K562 (cell line): ENCODE measurements at regions not wholly inside any gene's neighbourhood (a gene's known extent, or its start where the extent isn't known, plus 50 kb on each side); places are given as distances from the start of the nearest gene placed in this dataset.

ENCODE experiments used
- ATAC-seq: fragments of 200-7000 bp; cut with Tn5 transposase; 3 replicates; pipeline ENCODE4 v1.9.1; 2020; ENCODE audit warnings: moderate library complexity
- BruUV-seq: library from RNA; stranded (reverse); fragments of 400-500 nt; replicated peaks from 2 replicates; lab custom pipeline; 2021; lab: Mats Ljungman, UMichigan
- CTCF ChIA-PET: fragments of 300-600 bp; formaldehyde crosslinking; extraction: SDS; loops from one replicate; lab custom pipeline; 2021; ENCODE audit warnings: low intra/inter-chr PET ratio; lab: Yijun Ruan, JAX
- POLR2A ChIA-PET: fragments of 300-600, 350-650 bp; sonication (Branson Sonifier 250); formaldehyde crosslinking; extraction: SDS; loops from one replicate; lab custom pipeline; 2021; ENCODE audit warnings: antibody characterized with exemption, inconsistent platforms; lab: Yijun Ruan, JAX
- DNase-seq, 4 experiments: peaks; one replicate each; pipeline versions ENCODE4 v3.0.0 to v3.0.0-alpha.2; 2011 to 2018; ENCODE audit warnings: low spot score in 3 of 4, mixed read lengths in 3 of 4; ENCODE audit errors: extremely low read depth in 1 of 4
- FAIRE-seq: peaks from 2 replicates; lab custom pipeline; 2011; peaks lifted over from hg19 to GRCh38; lab: Jason Lieb, UNC
- H2AFZ ChIP-seq: 2 replicates; pipeline ENCODE4 v1.6.0; 2011; ENCODE audit warnings: low read depth, low read length, control low read depth, inconsistent platforms
- H3K27ac ChIP-seq: fragments of 200-600 bp; 3 replicates; pipeline ENCODE4 v1.8.0; 2011; ENCODE audit warnings: low read depth, mild to moderate bottlenecking, control low read depth, inconsistent platforms, low read length, moderate library complexity, mixed read lengths; ENCODE audit errors: extremely low read depth
- H3K27me3 ChIP-seq, 2 experiments: fragments of 300-600 bp in 1 of 2; 2 replicates in 1 of 2; 3 replicates in 1 of 2; pipeline versions ENCODE4 v1.6.0 to v1.8.0; 2011; ENCODE audit warnings: inconsistent platforms in 2 of 2, low read length in 2 of 2, mild to moderate bottlenecking in 1 of 2, mixed read lengths in 1 of 2, moderate library complexity in 1 of 2; ENCODE audit not compliant: control insufficient read depth in 2 of 2, insufficient read depth in 2 of 2
- H3K36me3 ChIP-seq: fragments of 300-600 bp; 3 replicates; pipeline ENCODE4 v1.8.0; 2011; ENCODE audit warnings: mild to moderate bottlenecking, low read length, inconsistent platforms; ENCODE audit not compliant: control insufficient read depth, insufficient read depth
- H3K4me1 ChIP-seq, 2 experiments: fragments of 200-600 bp in 1 of 2; replicated peaks in 1 of 2; 2 replicates in 1 of 2; 3 replicates in 1 of 2; pipeline versions ENCODE4 v1.5.1 to v1.8.0; 2011; ENCODE audit warnings: inconsistent platforms in 2 of 2, low read length in 2 of 2, mild to moderate bottlenecking in 1 of 2, mixed read lengths in 1 of 2, moderate library complexity in 1 of 2; ENCODE audit not compliant: control insufficient read depth in 2 of 2, insufficient read depth in 2 of 2
- H3K4me2 ChIP-seq: 2 replicates; pipeline ENCODE4 v1.6.1; 2011; ENCODE audit warnings: low read length, control low read depth, inconsistent platforms, mixed read lengths; ENCODE audit not compliant: insufficient read depth
- H3K4me3 ChIP-seq: fragments of 200-600 bp; sonication (generic), shearing (Covaris generic); 2 replicates; pipeline ENCODE4 v1.5.1; 2016; ENCODE audit warnings: control low read depth, inconsistent platforms
- H3K79me2 ChIP-seq: fragments of 200-600 bp; 3 replicates; pipeline ENCODE4 v1.8.0; 2011; ENCODE audit warnings: low read length, inconsistent platforms; ENCODE audit not compliant: control insufficient read depth, insufficient read depth
- H3K9ac ChIP-seq, 2 experiments: 2 replicates each; pipeline versions ENCODE4 v1.6.0 to v1.6.1; 2011; ENCODE audit warnings: low read depth in 2 of 2, low read length in 2 of 2, control low read depth in 1 of 2, inconsistent platforms in 1 of 2, mild to moderate bottlenecking in 1 of 2, mixed read lengths in 1 of 2; ENCODE audit not compliant: insufficient read depth in 1 of 2
- H3K9me1 ChIP-seq: one replicate; pipeline ENCODE4 v1.6.0; 2011; ENCODE audit warnings: inconsistent platforms, mild to moderate bottlenecking, low read length, moderate library complexity; ENCODE audit not compliant: control insufficient read depth, insufficient read depth
- H3K9me3 ChIP-seq: replicated peaks from 2 replicates; pipeline ENCODE4 v1.5.1; 2011; ENCODE audit warnings: low read depth, low read length, inconsistent platforms; ENCODE audit not compliant: control insufficient read depth, insufficient read depth
- H4K20me1 ChIP-seq: replicated peaks from 2 replicates; pipeline ENCODE4 v1.6.1; 2011; ENCODE audit warnings: low read length, inconsistent platforms, mixed read lengths; ENCODE audit not compliant: control insufficient read depth, insufficient read depth
- CEBPZ ChIP-seq: fragments of 150-350 bp; IDR thresholded peaks from 2 replicates; pipeline ENCODE4 v1.6.1; 2014; ENCODE audit warnings: low read depth, mild to moderate bottlenecking, low read length, borderline replicate concordance
- ESRRB ChIP-seq: fragments of 250-450 bp; sonication (Bioruptor Pico); IDR thresholded peaks from 2 replicates; pipeline ENCODE4 v1.5.0; 2020; ENCODE audit warnings: mild to moderate bottlenecking, moderate library complexity, borderline replicate concordance
- GABPB2 ChIP-seq: fragments of 250-450 bp; sonication (Bioruptor Pico); conservative IDR thresholded peaks from 2 replicates; pipeline ENCODE4 v1.5.1; 2021; ENCODE audit warnings: mild to moderate bottlenecking
- RNF219 ChIP-seq: fragments of 250-450 bp; sonication (Bioruptor Pico); IDR thresholded peaks from 2 replicates; pipeline ENCODE4 v1.5.0; 2022; ENCODE audit warnings: mild to moderate bottlenecking
- SAP30 ChIP-seq: fragments of 200-600 bp; sonication (generic); IDR thresholded peaks from 2 replicates; pipeline ENCODE4 v1.6.1; 2012; ENCODE audit warnings: borderline replicate concordance, low read depth, mild to moderate bottlenecking, moderate library complexity, low read length, control low read depth, inconsistent platforms; ENCODE audit not compliant: insufficient read depth, poor library complexity, severe bottlenecking
- TBL1XR1 ChIP-seq, 2 experiments: IDR thresholded peaks; 2 replicates each; pipeline ENCODE4 v1.6.1; 2012; ENCODE audit warnings: improper control_type of control experiment in 2 of 2, low read length in 2 of 2, mild to moderate bottlenecking in 1 of 2
- ZNF124 ChIP-seq: sonication (generic); formaldehyde crosslinking; IDR thresholded peaks from 2 replicates; pipeline ENCODE4 v1.8.1; 2022; ENCODE audit warnings: missing genetic modification reagents
- ZNF41 ChIP-seq: fragments of 250-450 bp; sonication (Bioruptor Pico); conservative IDR thresholded peaks from 2 replicates; pipeline ENCODE4 v1.4.0; 2020; ENCODE audit warnings: mild to moderate bottlenecking
- ZNF696 ChIP-seq: fragments of 250-450 bp; sonication (Bioruptor Pico); conservative IDR thresholded peaks from 2 replicates; pipeline ENCODE4 v1.4.0; 2020; ENCODE audit warnings: mild to moderate bottlenecking, moderate library complexity
- WGBS: fragments of 100-300 bp; shearing (Covaris generic); methylation state at CpG from one replicate; pipeline ENCODE4 v1.1.6; 2016; ENCODE audit warnings: low coverage, mixed read lengths; ENCODE audit not compliant: insufficient coverage; ENCODE audit errors: missing lambda C conversion rate; 5-methylcytosine and 5-hydroxymethylcytosine counted together
- in situ Hi-C: fragments of 300-500 bp; cut with MboI; formaldehyde crosslinking; loops from 4 replicates; pipeline ENCODE4 v1.15.0; 2018; ENCODE audit warnings: inconsistent platforms, mixed read lengths
- intact Hi-C: fragments of 100-400 bp; cut with micrococcal nuclease; formaldehyde crosslinking; loops from 2 replicates; pipeline ENCODE4 v1.14.2; 2022
- TF ChIP-seq, protein P1 (sequence below): fragments of 250-450 bp; sonication (Bioruptor Pico); IDR thresholded peaks from 2 replicates; pipeline ENCODE4 v1.4.0; 2020; ENCODE audit warnings: mild to moderate bottlenecking
- TF ChIP-seq, protein P2 (sequence below): sonication (generic); formaldehyde crosslinking; IDR thresholded peaks from 2 replicates; pipeline ENCODE4 v1.8.1; 2023; ENCODE audit warnings: mild to moderate bottlenecking, missing genetic modification reagents

DNA sequence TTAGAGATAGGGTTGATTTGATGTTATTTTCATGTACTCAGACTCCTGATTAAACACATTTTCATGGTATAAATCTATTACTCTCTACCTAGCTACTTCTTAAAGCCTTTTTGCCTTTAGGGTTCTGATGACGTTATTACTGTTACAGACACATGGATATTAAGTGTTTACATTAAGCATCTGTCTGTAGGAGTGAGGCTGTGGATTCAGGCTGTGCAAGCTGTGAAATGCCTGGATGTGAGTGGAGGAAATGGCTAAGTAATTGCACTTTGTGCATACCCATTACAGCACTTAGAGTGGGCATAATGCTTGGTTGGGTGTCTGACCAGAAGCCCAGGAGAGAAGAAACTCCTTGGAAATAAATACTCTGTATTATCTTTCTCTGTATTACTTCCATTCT, 186.8 kb downstream of the SNX18 start:
- H3K4me1 ChIP-seq, result no peaks in the 10 kb centered on the region
- ChIA-PET POLR2A (interaction anchor here (0.7 to 1.1 kb wide), 2 partner anchors 38 to 52 kb away, joined by 3 to 4 read pairs; no protein-coding TSS in a partner anchor), CTCF (interaction anchor here (0.6 kb wide), 1 partner anchor 236 kb away, joined by 3 read pairs; no protein-coding TSS in a partner anchor)
- no peak overlapping the region for H3K4me2 ChIP-seq
- no peak overlapping the region for H3K27ac ChIP-seq
- H3K9me3 ChIP-seq, result no peaks in the 10 kb centered on the region
- H3K79me2 ChIP-seq, result no peaks in the 10 kb centered on the region
- no peak overlapping the region for H3K9ac ChIP-seq
- FAIRE-seq, result no peak
- no peak overlapping the region for H3K4me3 ChIP-seq
- H3K27me3 ChIP-seq, result no peaks in the 10 kb centered on the region
- no peak for ATAC-seq
- intact Hi-C loops, result no loop called here
- H3K36me3 ChIP-seq, result no peaks in the 10 kb centered on the region; the same call in 2 of the 3 replicates
- BruUV-seq, result no TSS peak
- no peak for DNase-seq
- H3K9me1 ChIP-seq, result no peaks in the 10 kb centered on the region
- in situ Hi-C loops, result no loop called here
- no peaks in the 10 kb centered on the region for H4K20me1 ChIP-seq
- H2AFZ ChIP-seq, result no peak overlapping the region
- WGBS, result 30% methylated on average over 1 of the region's 1 CpG
- TF ChIP-seq ESRRB, result no peak
- TF ChIP-seq RNF219 (CRISPR knock-in tag), result no peak
- TF ChIP-seq, protein P1, sequence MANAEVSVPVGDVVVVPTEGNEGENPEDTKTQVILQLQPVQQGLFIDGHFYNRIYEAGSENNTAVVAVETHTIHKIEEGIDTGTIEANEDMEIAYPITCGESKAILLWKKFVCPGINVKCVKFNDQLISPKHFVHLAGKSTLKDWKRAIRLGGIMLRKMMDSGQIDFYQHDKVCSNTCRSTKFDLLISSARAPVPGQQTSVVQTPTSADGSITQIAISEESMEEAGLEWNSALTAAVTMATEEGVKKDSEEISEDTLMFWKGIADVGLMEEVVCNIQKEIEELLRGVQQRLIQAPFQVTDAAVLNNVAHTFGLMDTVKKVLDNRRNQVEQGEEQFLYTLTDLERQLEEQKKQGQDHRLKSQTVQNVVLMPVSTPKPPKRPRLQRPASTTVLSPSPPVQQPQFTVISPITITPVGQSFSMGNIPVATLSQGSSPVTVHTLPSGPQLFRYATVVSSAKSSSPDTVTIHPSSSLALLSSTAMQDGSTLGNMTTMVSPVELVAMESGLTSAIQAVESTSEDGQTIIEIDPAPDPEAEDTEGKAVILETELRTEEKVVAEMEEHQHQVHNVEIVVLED (CRISPR knock-in tag), result no peak
- no peak for TF ChIP-seq TBL1XR1 (IDR thresholded peaks at IDR 0.05; ENCODE audit: low read length in 2 of 2)
- TF ChIP-seq, protein P2, sequence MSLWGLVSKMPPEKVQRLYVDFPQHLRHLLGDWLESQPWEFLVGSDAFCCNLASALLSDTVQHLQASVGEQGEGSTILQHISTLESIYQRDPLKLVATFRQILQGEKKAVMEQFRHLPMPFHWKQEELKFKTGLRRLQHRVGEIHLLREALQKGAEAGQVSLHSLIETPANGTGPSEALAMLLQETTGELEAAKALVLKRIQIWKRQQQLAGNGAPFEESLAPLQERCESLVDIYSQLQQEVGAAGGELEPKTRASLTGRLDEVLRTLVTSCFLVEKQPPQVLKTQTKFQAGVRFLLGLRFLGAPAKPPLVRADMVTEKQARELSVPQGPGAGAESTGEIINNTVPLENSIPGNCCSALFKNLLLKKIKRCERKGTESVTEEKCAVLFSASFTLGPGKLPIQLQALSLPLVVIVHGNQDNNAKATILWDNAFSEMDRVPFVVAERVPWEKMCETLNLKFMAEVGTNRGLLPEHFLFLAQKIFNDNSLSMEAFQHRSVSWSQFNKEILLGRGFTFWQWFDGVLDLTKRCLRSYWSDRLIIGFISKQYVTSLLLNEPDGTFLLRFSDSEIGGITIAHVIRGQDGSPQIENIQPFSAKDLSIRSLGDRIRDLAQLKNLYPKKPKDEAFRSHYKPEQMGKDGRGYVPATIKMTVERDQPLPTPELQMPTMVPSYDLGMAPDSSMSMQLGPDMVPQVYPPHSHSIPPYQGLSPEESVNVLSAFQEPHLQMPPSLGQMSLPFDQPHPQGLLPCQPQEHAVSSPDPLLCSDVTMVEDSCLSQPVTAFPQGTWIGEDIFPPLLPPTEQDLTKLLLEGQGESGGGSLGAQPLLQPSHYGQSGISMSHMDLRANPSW (CRISPR knock-in tag), result no peak
- TF ChIP-seq GABPB2 (CRISPR knock-in tag), result no peak
- no peak for TF ChIP-seq SAP30
- no peak for TF ChIP-seq ZNF124 (CRISPR knock-in tag)
- no peak for TF ChIP-seq CEBPZ
- TF ChIP-seq ZNF696, result no peak
- no peak for TF ChIP-seq ZNF41 (CRISPR knock-in tag)
